ENCODE measurements at regions not wholly inside any gene's neighbourhood (a gene's known extent, or its start where the extent isn't known, plus 50 kb on each side); places are given as distances from the start of the nearest gene placed in this dataset.

DNA sequence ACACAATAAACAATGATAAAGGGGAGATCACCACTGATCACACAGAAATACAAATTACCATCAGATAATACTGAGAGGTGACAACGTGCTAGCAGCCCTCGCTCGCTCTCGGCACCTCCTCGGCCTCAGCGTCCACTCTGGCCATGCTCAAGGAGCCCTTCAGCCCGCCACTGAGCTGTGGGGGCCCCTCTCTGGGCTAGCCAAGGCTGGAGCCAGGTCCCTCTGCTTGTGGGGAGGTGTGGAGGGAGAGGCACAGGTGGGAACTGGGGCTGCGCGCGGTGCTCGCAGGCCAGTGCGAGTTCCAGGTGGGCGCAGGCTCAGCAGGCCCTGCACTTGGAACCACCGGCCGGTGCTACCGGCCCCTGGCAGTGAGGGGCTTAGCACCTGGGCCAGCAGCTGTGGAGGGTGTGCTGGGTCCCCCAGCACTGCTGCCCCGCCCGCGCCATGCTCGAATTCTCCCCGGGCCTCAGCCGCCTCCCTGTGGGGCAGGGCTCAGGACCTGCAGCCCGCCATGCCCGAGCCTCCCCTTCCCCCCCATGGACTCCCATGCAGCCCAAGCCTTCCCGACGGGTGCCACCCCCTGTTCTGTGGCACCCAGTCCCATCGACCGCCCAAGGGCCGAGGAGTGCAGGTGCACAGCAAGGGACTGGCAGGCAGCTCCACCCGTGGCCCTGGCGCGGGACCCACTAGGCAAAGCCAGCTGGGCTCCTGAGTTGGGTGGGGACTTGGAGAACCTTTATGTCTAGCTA lies 340.0 kb upstream of the GULP1 start:
- no peak for TF ChIP-seq YY1 (IDR thresholded peaks at IDR 0.05; ENCODE audit: insufficient read depth, insufficient read length)
- no peak for TF ChIP-seq ZNF274 (IDR thresholded peaks at IDR 0.05; ENCODE audit: low read depth, low read length)
